ENCODE measurements at regions not wholly inside any gene's neighbourhood (a gene's known extent, or its start where the extent isn't known, plus 50 kb on each side); places are given as distances from the start of the nearest gene placed in this dataset.

GRCh38 chr5:68077349-68077894 is 138.1 kb upstream of the PIK3R1 start:
- TF ChIP-seq CTCF (IDR thresholded peaks at IDR 0.05) (no peak), EZH2 (IDR thresholded peaks at IDR 0.05) (no peak)

Measured in neural progenitor cell (in vitro differentiated cells).